NCI-H748 (cell line): ENCODE measurements at regions not wholly inside any gene's neighbourhood (a gene's known extent, or its start where the extent isn't known, plus 50 kb on each side); places are given as distances from the start of the nearest gene placed in this dataset.

Source experiments
- DNase-seq: peaks from one replicate; lab custom pipeline; 2025; ENCODE audit not compliant: unreplicated experiment; lab: John Stamatoyannopoulos, UW

DNA sequence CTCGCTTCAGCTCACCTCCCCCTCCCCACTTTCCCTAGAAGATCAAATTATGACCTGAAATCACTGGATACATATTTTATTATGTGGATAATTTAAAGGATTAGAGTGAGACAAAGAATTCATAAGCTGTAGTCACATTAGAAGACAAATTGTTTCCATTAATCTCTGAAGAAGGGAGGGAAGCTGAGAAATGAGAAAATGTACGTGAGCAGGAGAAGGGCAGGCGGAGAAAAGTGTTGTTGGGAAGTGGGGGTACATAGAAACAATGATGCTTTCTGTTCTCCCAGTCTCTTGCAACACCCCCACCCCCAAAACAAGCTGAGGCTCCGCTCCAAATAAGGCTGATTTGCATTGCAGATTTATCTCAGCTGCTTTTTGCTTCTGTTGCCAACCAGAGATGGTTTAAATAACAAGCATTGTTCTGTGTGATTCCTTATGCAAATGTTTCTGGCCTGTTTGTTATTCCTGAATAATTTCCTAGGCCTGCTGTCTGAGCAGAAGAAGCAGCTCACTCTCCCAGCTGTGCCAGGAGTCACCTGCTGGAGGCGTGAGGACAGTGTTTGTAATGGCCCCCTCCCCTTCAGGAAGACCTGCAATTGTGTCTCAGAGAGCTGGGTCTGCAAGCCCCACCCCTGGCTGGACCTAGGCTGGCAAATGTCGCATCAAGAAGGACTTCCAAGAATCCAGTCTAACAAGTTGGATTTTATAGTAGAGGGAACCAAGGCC, 121.8 kb upstream of the TNR start:
- peak; percentile 1 for DNase-seq

DNA sequence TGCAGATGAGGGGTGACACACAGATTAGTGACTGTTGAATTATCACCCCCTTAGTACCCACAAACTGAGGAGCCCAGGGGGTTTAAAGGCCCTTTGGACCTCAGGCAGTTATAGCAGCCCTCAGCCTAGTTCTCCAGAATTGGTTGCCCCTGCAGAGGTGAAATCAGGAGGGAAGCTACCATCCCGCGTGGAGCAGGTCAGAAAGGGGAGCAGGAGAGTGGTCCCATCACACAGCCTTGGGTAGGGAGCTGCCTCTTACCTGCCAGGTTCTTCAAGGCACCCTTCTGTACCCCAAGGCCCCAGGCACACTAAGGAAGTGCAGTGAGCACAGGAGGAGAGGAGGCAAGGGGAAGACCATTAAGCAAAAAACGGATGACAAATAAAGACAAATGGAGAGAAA, 121.2 kb upstream of the TNR start:
- DNase-seq = no peak

DNA sequence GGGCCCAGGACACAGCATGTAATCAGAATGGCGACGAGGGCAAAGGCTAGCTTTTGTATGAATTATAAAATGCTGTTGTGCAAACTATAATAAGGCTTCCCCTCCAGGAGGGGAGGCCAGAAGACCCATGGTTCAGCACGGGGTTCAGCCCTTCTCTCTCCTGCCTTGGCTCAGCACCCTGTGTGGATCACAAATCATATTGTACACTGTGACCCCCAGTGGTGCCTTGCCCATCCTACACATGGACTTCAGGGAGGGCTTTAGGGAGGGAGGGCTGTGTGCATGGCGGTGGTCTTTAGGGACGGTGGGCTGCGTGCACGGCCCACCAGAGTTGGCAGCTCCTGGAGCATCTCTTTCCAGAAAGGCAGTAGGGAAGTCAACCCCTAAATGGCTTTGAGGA, 120.8 kb upstream of the TNR start:
- no peak for DNase-seq

DNA sequence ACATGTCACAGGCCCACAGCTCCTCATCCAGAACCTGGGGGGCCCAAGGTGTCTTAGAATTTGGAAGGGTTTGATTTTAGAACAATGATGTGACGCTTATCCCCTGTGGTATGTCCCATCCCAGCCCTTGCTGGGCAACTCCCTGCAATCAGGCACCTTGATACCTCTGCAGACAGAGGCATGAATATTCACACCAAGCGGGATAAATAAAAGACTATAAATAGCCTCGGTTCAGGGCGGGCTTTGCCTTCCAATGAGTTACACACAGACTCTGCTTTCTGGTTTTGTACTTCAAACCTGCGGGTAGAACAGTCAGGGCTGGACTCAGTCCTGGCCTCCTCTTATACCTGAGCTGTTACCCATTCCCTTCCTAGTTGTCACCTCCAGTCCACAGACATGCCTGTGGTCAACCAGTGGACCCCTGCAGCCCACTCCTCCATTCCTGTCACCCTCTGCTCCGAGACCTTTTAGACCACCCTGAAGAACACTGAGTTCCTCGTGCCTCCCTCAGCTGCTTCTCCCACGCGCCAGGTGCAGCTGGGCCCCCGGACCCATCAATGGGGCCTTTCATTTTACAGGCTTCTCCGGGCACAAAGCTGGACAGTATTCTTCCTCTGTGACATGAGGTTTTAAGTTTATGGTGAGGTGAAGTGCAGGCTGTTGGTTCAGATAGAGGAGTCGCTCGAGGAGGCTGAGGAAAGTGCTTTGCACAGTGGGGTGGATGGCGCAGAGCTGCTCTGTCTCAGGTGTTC, 120.1 kb upstream of the TNR start:
- no peak for DNase-seq

DNA sequence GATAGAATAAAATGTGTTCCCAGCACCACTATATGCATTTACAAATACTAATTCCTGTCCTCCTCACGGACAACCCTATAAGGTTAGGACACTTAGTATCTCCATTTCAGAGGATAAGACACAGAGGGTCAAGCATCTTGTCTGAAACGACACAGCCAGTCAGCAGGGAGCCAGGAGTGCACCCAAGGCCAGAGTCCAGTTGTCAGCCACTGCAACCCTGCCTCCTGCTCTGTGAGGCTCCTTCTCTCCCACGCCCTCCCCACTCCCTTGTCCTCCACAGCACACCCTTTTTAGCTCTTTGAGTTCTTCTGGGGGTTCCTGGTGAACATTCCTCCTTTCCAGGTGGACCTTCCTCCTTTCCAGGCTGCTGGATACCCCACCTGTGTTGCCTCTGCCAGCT, 119.0 kb upstream of the TNR start:
- no peak for DNase-seq

DNA sequence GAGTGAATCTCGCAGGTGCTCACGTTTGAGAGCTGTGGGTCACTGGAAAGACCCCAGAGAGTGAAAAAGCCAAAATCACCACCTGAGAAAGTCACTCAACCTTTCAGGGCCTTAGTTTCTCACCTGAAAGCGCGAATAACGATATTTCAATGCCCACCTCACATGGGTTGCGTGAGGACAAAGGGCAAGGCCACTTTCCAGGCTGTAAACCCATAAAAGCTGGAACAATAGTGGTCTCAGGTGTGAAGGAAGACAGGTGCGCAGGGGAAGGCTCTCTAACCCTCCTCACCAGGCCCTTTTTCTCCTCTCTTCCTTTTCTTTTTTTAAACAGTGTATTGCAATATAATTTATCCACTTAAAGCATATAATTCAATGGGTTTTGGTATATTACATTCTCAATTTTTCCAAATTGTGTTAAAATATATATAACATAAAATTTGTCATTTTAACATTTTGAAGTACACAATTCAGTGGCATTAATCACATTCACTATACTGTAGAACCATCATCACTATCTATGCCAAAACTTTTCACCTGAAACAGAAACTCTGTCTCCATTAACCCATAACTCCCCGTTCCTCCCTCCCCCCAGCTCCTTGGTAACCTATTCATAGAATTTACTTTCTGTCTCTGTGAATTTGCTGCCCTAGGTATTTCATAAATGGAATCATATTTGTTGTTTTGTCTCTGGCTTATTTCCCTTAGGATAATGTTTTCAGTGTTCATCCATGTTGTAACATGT, 118.4 kb upstream of the TNR start:
- peak; percentile 11 for DNase-seq

DNA sequence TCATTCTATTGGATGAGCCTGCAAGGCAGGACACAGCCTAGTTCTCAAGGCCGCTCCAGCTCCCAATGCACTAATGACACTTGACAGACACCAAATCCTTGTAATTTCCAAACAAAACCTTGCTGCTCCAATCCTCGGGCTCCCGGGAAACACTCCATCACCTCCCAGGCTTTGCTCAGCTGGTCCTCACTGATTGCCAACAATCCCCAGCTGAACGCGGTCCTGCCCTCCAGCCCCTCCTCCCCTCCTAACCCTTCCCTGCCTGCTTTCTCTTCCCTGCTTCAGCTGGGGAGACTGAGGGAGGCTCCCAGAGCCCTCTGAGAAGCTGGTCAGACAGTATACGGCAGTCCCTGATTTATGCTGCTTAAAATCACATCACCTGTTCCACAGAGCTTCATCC, 114.4 kb upstream of the TNR start:
- DNase-seq = peak; percentile 13

DNA sequence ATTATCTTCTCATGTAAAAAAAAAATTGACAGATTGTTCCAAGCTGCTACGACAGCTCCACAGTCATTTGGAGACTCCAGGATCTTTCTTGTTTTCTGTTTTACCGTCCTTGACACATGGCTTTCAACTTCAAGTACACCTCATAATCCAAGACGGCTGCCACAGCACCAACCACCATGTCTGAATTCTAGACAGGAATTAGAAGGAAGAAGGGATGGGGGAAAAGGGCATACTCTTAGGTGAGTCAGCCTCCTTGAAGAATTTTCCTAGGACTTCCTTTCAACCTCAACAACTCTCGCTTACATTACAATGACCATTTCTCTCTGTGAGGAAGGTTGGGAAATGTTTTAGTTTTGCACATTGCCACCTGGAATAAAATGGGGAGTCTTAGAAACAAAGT, 110.3 kb upstream of the TNR start:
- no peak for DNase-seq

DNA sequence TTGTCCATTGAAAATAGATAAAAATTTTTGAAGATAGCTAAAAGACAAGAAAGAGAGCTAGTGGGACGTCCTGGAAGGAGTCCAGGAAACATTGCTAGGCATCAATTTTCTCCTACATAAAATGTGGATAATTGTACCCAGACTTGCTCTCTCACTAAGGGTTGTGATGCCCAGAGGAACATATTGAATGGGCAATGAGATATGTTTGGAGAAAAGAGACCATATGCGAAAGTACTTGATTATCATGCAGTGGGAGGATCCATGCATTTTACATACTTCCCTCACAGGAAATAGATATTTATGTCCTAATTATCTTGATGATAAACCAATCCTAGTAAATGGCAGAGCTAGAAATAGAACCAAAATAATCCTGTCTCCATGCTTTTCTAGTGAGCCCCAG, 108.4 kb upstream of the TNR start:
- DNase-seq = no peak

DNA sequence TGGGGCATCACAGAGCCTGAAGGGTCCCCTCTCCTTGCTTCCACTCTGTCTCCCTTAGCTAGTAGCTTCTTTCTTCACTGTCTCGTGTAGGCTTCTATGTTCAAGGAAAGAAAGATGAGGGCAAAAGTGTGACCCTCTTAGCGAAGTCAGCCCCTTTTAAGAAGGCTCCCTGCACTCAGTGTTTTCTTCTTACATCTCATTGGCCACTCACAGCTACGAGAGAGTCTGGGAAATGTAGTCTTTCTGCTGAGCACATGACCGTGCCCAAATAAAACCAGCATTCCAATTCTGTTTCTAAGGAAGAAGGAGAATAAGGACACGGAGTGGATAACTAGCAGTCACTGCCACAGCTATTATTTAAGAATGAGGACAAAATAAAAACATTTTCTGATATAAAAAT, 104.9 kb upstream of the TNR start:
- DNase-seq = no peak

DNA sequence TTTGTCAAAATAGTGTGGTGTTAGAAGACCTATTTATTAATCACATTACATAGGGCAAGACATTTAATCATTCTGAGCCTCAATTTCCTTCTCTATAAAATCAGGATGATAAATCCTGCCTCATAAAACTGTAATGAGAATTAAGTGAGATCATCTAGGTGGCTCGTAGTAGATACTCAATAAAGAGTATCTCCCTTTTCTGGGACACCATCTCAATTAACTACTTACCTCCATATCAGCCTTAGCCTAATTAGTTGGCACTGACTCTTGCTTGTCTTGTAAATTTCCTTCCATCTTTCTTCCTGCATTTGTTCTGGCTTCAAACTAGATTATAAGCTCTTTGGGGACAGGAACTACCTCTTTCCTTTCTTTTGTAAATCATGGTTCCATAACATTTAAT, 102.6 kb upstream of the TNR start:
- no peak for DNase-seq

DNA sequence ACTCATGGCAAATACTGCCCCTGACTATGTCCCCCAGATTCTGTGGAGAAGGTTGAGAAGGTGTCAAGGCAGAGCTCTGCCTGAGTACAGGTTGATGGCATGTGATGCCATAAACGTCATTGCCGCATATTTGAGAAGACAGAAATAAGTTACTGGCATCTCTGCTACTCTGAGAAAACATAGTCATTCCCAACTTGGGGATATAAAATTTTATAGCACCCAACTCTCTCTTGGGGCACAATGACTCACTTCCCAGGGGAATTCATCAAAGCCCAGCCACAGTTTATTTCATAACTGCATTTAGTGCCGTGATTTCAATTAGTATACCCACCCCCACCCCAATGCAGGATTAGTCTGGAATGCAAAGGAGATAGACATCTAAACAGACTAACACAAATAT, 101.9 kb upstream of the TNR start:
- DNase-seq = no peak

DNA sequence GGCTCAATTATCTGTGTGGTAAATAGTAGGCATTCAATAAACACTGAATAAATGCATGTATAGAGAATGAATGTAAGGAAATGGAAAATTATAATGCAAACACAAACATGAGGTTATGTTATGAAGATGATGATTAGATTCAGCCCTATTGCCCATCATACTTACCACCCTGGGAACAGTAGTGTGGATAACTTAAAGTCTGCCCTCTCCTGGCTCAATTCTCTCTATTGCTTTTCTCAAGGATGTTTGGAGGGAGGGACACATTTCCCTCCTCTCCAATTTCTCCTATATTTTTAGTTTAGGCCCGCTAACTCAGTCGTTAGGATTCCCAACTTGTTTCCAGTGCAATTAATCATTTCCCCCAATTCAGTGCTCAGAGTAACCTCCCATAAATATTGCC, 101.5 kb upstream of the TNR start:
- no peak for DNase-seq

DNA sequence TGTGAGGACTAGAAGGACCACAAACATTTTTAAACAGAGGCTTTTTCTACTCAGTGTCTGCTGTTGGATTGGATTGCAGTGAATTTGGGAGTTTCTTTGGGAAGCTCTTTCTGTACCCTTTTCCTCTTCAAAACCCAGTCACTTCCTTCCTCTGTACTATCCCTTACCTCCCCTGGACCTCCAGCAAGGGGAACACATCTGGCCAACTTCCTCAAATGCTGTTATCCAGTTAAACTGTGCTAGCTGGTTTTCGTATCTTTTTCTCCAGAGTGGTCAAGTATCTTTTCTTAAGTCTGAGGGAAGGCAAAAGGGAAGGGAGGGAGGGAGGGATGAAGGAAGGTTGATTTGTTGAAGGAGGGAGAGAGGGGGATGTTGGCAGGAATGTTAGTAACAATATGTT, 99.2 kb upstream of the TNR start:
- no peak for DNase-seq

DNA sequence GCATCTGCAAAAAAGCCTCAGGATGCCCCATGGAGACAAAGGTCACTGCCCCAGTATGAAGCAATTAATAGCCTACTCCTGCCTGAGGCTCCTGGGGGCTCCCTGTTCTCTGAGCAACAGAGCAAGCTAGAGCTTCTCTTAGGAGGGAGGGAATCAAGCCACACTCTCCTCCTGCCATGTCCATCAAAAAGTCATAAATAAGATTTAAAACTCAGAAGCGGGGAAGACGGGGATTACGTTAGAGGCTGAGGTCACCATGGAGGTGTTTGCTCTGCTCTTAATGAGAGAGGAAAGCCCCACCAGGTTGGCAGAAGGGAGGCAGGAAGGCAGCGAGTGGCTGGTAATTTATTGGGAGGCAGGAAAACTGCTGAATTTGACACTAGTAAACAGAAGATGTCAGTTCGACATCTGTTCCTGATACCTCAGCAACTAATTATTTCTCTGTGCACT, 98.4 kb upstream of the TNR start:
- DNase-seq = peak; percentile 70

DNA sequence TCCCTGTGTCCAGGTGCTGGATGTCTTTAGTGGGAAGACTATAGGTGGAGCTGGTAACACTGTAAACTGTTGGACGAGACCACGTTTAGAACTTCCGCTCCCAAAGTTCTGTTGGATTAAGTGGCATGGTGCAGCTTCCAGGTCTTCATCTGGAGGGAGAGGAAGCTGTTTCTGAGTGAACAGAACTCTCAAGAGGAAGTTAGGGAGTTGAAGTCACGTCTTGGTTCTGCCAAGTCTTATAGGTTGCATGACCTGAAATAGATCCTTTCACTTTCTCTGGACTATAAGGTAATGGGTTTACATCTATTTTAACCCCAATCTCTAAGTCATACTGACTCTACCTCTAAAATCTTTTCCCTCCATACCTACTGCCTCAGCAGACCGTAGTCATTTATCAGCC, 97.4 kb upstream of the TNR start:
- no peak for DNase-seq

DNA sequence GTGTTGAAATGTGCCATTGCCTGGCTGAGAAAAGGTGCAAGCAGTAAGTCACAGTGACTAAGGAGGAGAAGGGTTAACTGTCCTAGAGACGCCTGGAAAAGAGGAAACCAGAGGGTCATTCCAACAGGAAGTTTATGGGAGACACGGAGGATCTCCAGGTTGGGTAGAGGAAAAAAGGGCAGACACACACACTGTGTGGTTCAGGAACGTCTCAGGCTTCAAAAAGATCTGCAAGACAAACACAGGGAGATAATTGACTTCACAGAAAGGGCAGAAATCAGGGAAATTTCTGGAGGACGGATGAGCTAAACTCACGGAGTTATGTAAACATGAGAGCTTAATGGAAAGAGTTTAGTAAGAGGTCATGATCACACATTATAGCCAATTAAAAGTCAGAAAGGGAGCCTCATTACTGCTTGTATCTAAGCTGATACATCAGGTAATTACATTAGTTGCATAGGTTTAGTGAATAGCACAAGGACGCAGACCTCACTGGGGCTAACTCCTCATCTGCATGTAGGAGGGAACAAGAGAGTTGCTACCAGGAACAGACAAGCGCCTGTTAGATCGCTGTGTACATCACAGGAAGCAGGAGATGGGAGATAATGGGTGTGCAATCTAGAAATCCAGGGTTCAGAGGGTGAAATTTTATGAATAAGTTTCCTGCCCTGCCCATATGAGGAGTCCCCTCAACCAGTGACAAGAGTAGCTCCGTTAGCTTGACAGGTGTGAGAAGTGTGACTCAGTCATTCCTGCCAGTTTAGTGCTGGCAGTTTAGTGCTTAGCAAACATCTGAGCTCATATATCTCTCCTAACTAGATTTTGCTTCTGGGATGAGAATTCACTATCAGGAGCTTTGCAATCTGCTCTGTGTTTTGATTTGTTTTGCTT, 96.6 kb upstream of the TNR start:
- peak; percentile 31 for DNase-seq

DNA sequence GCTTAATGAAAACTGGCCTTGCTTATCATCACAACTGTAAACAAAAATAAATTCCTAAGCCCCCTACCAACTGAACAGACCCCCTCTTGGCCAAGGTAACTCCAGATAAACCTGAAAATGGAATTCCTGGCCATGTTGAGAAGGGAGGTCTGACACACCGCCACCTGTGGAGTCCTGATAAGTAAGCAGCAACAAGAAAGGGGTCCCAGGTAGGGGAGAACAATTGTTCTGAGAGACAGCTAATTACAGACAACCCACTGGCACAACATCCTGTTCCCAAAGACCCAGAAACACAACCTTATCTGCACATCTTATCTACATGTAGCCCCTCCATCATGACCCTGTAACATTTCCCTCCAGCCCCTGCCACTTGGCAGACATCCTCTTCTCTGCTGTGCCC, 91.2 kb upstream of the TNR start:
- no peak for DNase-seq

DNA sequence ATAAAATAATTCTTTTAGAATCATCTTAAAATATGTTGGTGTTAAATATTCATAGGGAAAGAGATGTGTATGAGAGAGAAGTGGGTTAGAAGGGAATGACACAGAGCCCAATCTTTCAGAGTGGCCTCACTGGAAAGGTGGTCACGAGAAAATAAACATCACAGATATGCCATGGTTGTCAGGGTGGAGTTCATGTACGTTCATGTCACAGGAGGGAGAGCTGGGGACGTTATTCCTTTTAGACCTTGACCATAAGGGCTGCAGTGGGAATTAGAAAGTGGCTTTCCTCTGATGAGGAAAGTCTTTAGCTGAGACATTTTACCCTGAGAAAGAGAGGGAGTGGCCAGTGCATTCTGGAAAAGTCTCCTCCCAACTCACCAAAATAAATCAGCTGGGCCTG, 90.6 kb upstream of the TNR start:
- no peak for DNase-seq

DNA sequence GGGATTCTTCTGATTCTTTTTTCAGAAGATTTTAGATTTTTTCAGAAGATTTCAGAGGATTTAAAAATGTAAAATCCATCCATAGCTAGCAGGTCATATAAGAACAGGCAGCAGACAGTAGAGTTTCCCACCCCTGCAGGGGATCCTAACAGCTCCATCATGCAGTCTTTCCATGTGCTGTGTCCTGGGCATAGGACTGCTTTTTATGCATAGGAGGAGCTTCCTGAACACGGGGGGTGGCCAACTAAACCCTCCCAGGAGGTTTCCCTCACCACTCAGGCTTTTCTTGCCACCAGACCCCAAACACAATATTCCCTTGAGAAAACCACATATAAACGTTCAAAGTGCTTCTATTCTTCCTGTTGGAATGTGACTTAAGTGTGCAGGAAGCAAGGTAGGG, 90.1 kb upstream of the TNR start:
- DNase-seq = no peak

DNA sequence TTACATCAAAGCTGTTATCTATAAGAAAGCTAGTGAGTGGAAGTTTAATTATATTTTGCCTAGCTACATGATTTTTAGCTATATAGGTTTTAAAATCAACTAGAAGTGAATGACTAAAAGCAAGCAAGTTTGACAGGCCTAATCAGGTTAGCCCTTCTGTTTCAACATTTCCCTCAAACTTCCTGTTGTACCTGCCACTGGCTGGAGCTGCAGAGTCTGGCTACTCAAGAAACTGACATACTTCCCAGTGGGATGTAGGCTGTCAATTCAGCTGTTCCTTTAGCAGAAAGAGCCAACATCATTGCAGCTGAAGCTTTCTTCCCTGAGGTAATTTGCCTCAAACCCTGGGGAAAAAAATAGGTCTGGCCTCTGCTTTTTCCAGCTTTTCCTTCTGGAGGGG, 87.1 kb upstream of the TNR start:
- no peak for DNase-seq
